WTC11 (cell line): ENCODE measurements at regions not wholly inside any gene's neighbourhood (a gene's known extent, or its start where the extent isn't known, plus 50 kb on each side); places are given as distances from the start of the nearest gene placed in this dataset.

ENCODE experiments used
- ATAC-seq: fragments of 200-7000 bp; cut with Tn5 transposase; 2 replicates; pipeline ENCODE4 v1.10.0; 2021; ENCODE audit warnings: mild to moderate bottlenecking, moderate library complexity
- CTCF ChIA-PET: fragments of 300-600 bp; sonication (Branson Sonifier 250); formaldehyde crosslinking; loops from one replicate; lab custom pipeline; 2021; ENCODE audit warnings: antibody characterized with exemption; lab: Charles Lee
- POLR2A ChIA-PET: fragments of 350-600 bp; sonication (Branson Sonifier 250); formaldehyde crosslinking; loops from one replicate; lab custom pipeline; 2021; ENCODE audit warnings: antibody characterized with exemption; lab: Charles Lee
- DNase-seq: peaks from one replicate; pipeline ENCODE4 v3.0.0; 2021; ENCODE audit warnings: low spot score
- H3K27ac Mint-ChIP-seq: 2 replicates; pipeline ENCODE4 v1.8.0; 2021; ENCODE audit warnings: mixed read lengths
- H3K27me3 Mint-ChIP-seq: 2 replicates; pipeline ENCODE4 v1.8.0; 2021; ENCODE audit warnings: low read depth, mild to moderate bottlenecking, moderate library complexity, mixed read lengths
- H3K36me3 Mint-ChIP-seq: 2 replicates; pipeline ENCODE4 v1.8.0; 2021; ENCODE audit warnings: mixed read lengths
- H3K4me1 Mint-ChIP-seq: 2 replicates; pipeline ENCODE4 v1.8.0; 2022; ENCODE audit warnings: mixed read lengths
- H3K4me3 Mint-ChIP-seq: 2 replicates; pipeline ENCODE4 v1.8.0; 2021; ENCODE audit warnings: mild to moderate bottlenecking, moderate library complexity, mixed read lengths
- H3K9me3 Mint-ChIP-seq: 2 replicates; pipeline ENCODE4 v1.8.0; 2021; ENCODE audit warnings: mixed read lengths
- ATF2 ChIP-seq: sonication (generic); formaldehyde crosslinking; IDR thresholded peaks from 2 replicates; pipeline ENCODE4 v1.8.1; 2022; ENCODE audit warnings: low read depth, missing genetic modification reagents, borderline replicate concordance
- CDX4 ChIP-seq: fragments of 250-450 bp; sonication (Bioruptor Pico); IDR thresholded peaks from 2 replicates; pipeline ENCODE4 v1.9.0; 2021; ENCODE audit warnings: moderate library complexity, mild to moderate bottlenecking, inconsistent platforms, borderline replicate concordance
- JAZF1 ChIP-seq: fragments of 250-450 bp; sonication (Bioruptor Pico); IDR thresholded peaks from 2 replicates; pipeline ENCODE4 v1.9.0; 2021; ENCODE audit warnings: moderate library complexity, mild to moderate bottlenecking, inconsistent platforms
- NR3C1 ChIP-seq: sonication (generic); formaldehyde crosslinking; conservative IDR thresholded peaks from 2 replicates; pipeline ENCODE4 v1.8.1; 2023; ENCODE audit warnings: low read depth, mild to moderate bottlenecking, missing genetic modification reagents
- PRRX2 ChIP-seq: fragments of 250-450 bp; sonication (Bioruptor Pico); IDR thresholded peaks from 2 replicates; pipeline ENCODE4 v1.8.0; 2021; ENCODE audit warnings: mild to moderate bottlenecking
- STAT6 ChIP-seq: sonication (generic); formaldehyde crosslinking; conservative IDR thresholded peaks from 2 replicates; pipeline ENCODE4 v1.8.1; 2023; ENCODE audit warnings: mild to moderate bottlenecking, low read depth, missing genetic modification reagents, moderate library complexity
- USF1 ChIP-seq: sonication (generic); formaldehyde crosslinking; IDR thresholded peaks from 2 replicates; pipeline ENCODE4 v1.8.0; 2022; ENCODE audit warnings: mild to moderate bottlenecking, missing genetic modification reagents
- ZBTB43 ChIP-seq: sonication (generic); formaldehyde crosslinking; IDR thresholded peaks from 2 replicates; pipeline ENCODE4 v1.8.1; 2023; ENCODE audit warnings: mild to moderate bottlenecking, missing genetic modification reagents
- ZNF138 ChIP-seq: sonication (generic); formaldehyde crosslinking; conservative IDR thresholded peaks from 2 replicates; pipeline ENCODE4 v1.8.1; 2022; ENCODE audit warnings: mild to moderate bottlenecking, moderate library complexity, missing genetic modification reagents
- ZNF532 ChIP-seq: fragments of 250-450 bp; sonication (Bioruptor Pico); IDR thresholded peaks from 2 replicates; pipeline ENCODE4 v1.9.0; 2021; ENCODE audit warnings: mild to moderate bottlenecking, borderline replicate concordance
- TF ChIP-seq, protein P1 (sequence below): sonication (generic); formaldehyde crosslinking; IDR thresholded peaks from 2 replicates; pipeline ENCODE4 v1.8.1; 2022; ENCODE audit warnings: mild to moderate bottlenecking, moderate library complexity, missing genetic modification reagents

- ChIA-PET POLR2A (no interaction called here), CTCF (no interaction called here)
- TF ChIP-seq JAZF1 (CRISPR knock-in tag) (no peak), ZNF138 (no peak), ZNF532 (CRISPR knock-in tag) (no peak)
- Mint-ChIP-seq H3K9me3 (no peaks in the 10 kb centered on the region), H3K4me3 (no peak overlapping the region), H3K27ac (no peak overlapping the region), H3K27me3 (peaks cover 2% of the 10 kb centered on the region; the same call in 1 of the 2 replicates), H3K4me1 (no peaks in the 10 kb centered on the region), H3K36me3 (no peaks in the 10 kb centered on the region)
- DNase-seq (no peak), ATAC-seq (no peak)
Measured at GRCh38 chr14:53896726-53897125, 59.9 kb downstream of the BMP4 start.

GRCh38 chr14:53894456-53894855 lies 62.2 kb downstream of the BMP4 start:
- ChIA-PET CTCF (interaction anchor here (0.7 kb wide), 1 partner anchor 435 kb away, joined by 3 read pairs; no protein-coding TSS in a partner anchor), POLR2A (no interaction called here)
- no peaks in the 10 kb centered on the region for H3K9me3 Mint-ChIP-seq
- ATAC-seq = no peak
- no peak for DNase-seq
- H3K36me3 Mint-ChIP-seq = no peaks in the 10 kb centered on the region
- H3K4me1 Mint-ChIP-seq = peaks cover 17% of the 10 kb centered on the region
- H3K27me3 Mint-ChIP-seq = peaks cover 2% of the 10 kb centered on the region; the same call in 1 of the 2 replicates
- no peak overlapping the region for H3K4me3 Mint-ChIP-seq
- no peak for TF ChIP-seq CDX4
- TF ChIP-seq, protein P1, sequence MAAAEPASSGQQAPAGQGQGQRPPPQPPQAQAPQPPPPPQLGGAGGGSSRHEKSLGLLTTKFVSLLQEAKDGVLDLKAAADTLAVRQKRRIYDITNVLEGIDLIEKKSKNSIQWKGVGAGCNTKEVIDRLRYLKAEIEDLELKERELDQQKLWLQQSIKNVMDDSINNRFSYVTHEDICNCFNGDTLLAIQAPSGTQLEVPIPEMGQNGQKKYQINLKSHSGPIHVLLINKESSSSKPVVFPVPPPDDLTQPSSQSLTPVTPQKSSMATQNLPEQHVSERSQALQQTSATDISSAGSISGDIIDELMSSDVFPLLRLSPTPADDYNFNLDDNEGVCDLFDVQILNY (CRISPR knock-in tag) = no peak
- H3K27ac Mint-ChIP-seq = no peak overlapping the region

DNA sequence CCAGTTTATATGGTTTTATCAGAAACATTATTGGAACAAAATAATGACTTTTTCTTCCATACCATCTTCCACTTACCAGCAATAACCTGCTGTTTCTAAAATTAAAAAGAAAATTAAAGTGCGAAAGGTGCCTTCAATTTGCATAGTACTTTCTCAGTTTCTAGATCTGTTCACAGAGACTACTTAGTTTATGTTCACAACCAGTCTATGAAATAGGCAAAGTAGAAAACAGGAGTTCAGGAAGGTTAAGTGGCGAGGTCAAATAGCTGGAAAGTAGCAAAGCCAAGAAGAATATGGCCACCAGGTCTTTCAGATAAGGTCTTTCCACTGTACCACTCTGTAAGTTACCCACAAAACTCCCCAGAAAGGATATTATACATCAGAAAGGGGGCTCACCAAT lies 63.3 kb downstream of the BMP4 start:
- ATAC-seq (no peak), DNase-seq (no peak)
- H3K4me1 Mint-ChIP-seq = peaks cover 17% of the 10 kb centered on the region
- H3K36me3 Mint-ChIP-seq = no peaks in the 10 kb centered on the region
- no peak overlapping the region for H3K27ac Mint-ChIP-seq
- no peaks in the 10 kb centered on the region for H3K9me3 Mint-ChIP-seq
- peaks cover 2% of the 10 kb centered on the region; the same call in 1 of the 2 replicates for H3K27me3 Mint-ChIP-seq
- no peak overlapping the region for H3K4me3 Mint-ChIP-seq
- CTCF ChIA-PET = no interaction called here
- POLR2A ChIA-PET = no interaction called here
- TF ChIP-seq, protein P1 (CRISPR knock-in tag) = no peak
- no peak for TF ChIP-seq ZNF532 (CRISPR knock-in tag)
- no peak for TF ChIP-seq ZBTB43 (CRISPR knock-in tag)
- TF ChIP-seq STAT6 (CRISPR knock-in tag) = no peak
- no peak for TF ChIP-seq PRRX2
- TF ChIP-seq NR3C1 (CRISPR knock-in tag) = no peak
- TF ChIP-seq USF1 (CRISPR knock-in tag) = no peak
- TF ChIP-seq ATF2 = no peak
